ENCODE measurements at regions not wholly inside any gene's neighbourhood (a gene's known extent, or its start where the extent isn't known, plus 50 kb on each side); places are given as distances from the start of the nearest gene placed in this dataset.
"Not testable (repeated sequence)": the region's sequence is repeated elsewhere in the genome, so short reads cannot be mapped to it uniquely, and the experiment has no call there.

DNA sequence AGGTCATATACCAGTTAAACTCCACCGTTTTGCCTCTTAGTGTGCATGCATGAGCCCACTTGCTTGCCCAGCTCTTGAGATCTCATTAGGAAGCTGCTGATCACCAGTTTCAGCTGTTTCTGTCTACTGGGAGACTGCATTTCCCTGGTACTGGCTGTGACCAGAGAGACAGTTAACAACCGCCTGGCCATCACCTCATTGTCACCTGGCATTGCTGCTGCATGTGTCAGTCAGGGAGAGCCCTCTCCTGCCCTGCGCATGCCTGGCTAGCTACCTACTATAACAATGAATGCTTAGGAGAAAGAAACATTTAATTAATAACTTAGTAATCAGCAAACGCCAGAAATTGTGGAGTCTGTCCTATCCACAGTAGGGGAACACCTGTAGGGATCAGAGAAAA, 265.8 kb upstream of the CYRIA start:
- H3K36me3 Mint-ChIP-seq (ENCODE audit: low read depth) = no peaks in the 10 kb centered on the region
- H3K27ac Mint-ChIP-seq = no peak overlapping the region
- no peak for DNase-seq (ENCODE audit: low spot score)
- H3K9me3 Mint-ChIP-seq = no peaks in the 10 kb centered on the region
- no peak overlapping the region for H3K4me3 Mint-ChIP-seq
- H3K27me3 Mint-ChIP-seq (ENCODE audit: low read depth) = no peaks in the 10 kb centered on the region
- H3K4me1 Mint-ChIP-seq (ENCODE audit: low read depth) = no peaks in the 10 kb centered on the region

DNA sequence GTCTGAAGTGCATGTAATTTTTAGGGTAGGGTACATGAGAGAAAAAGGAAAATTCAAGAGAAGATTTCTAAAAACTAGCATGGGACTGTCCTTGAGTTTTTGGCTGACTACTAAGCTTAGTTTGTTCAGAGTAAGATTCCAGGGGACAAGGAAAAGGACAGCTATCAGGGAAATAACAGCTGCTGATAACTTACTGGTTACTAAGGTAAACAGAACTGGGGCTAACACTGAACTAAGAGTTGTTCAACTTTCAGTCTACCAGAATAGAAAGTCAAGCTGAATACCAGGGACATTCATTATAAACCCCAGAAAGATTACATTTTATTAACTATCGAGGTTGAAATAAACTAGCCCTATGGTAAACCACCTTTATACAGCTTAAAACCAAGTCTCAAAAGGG, 261.8 kb upstream of the CYRIA start:
- no peaks in the 10 kb centered on the region for H3K27me3 Mint-ChIP-seq (ENCODE audit: low read depth)
- H3K4me1 Mint-ChIP-seq (ENCODE audit: low read depth) = no peaks in the 10 kb centered on the region
- no peaks in the 10 kb centered on the region for H3K36me3 Mint-ChIP-seq (ENCODE audit: low read depth)
- no peaks in the 10 kb centered on the region for H3K9me3 Mint-ChIP-seq
- H3K4me3 Mint-ChIP-seq = no peak overlapping the region
- no peak overlapping the region for H3K27ac Mint-ChIP-seq
- DNase-seq (ENCODE audit: low spot score) = no peak

DNA sequence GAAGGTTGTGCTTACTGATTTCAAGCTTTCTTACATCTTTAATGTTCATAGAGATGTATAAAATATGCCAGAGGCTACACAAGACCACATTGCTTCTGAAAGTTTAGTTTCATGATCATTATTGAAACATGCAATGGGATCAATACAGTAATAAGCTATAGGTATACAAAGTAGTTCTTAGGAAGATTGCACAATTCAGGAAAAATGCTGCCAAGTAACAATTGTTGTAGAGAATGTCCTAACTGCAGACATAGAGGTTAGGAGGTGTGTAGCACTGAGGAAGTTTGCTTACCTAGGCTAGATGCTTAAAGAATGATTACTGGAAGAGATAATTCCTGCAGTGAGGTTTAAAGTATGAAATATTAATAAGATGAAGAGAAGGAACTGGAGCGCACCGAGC, 259.5 kb upstream of the CYRIA start:
- H3K4me1 Mint-ChIP-seq (ENCODE audit: low read depth) = no peaks in the 10 kb centered on the region
- H3K4me3 Mint-ChIP-seq = no peak overlapping the region
- no peaks in the 10 kb centered on the region for H3K36me3 Mint-ChIP-seq (ENCODE audit: low read depth)
- no peaks in the 10 kb centered on the region for H3K9me3 Mint-ChIP-seq
- no peaks in the 10 kb centered on the region for H3K27me3 Mint-ChIP-seq (ENCODE audit: low read depth)
- no peak overlapping the region for H3K27ac Mint-ChIP-seq
- no peak for DNase-seq (ENCODE audit: low spot score)

DNA sequence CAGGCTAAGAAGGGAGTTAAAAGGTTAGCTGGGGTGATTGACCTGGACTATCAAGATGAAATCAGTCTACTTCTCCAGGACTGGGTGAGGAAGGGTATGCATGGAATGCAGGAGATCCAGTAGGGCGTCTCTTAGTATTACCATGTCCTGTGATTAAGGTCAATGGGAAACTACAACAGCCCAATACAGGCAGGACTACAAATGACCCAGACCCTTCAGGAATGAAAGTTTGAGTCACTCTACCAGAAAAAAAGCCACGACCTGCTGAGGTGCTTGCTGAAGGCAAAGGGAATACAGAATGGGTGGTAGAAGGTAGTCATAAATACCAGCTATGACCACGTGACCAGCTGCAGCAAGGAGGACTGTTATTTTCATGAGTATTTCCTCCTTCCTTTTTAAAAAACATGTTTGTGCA, 249.7 kb upstream of the CYRIA start:
- H3K4me3 Mint-ChIP-seq = not testable (repeated sequence)

DNA sequence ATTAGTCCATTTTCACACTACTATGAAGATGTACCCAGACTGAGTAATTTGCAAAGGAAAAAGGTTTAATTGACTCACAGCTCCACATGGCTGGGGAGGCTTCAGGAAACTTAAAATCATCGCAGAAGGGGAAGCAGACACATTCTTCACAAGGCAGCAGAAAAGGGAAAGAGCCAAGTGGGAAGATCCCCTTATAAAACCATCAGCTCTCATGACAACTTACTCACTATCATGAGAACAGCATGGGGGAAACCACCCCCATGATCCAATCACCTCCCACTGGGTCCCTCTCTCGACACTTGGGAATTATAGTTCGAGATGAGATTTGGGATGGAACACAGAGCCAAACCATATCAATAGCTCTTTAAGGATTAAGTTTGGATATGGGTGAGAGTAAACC, 246.1 kb upstream of the CYRIA start:
- no peaks in the 10 kb centered on the region for H3K36me3 Mint-ChIP-seq (ENCODE audit: low read depth)
- no peaks in the 10 kb centered on the region for H3K9me3 Mint-ChIP-seq
- H3K4me3 Mint-ChIP-seq = no peak overlapping the region
- no peak overlapping the region for H3K27ac Mint-ChIP-seq
- H3K4me1 Mint-ChIP-seq (ENCODE audit: low read depth) = no peaks in the 10 kb centered on the region
- H3K27me3 Mint-ChIP-seq (ENCODE audit: low read depth) = no peaks in the 10 kb centered on the region
- no peak for DNase-seq (ENCODE audit: low spot score)

More for the DNA sequence above, 249.7 kb upstream of the CYRIA start:
- H3K27me3 Mint-ChIP-seq (ENCODE audit: low read depth); H3K4me1 Mint-ChIP-seq (ENCODE audit: low read depth); H3K27ac Mint-ChIP-seq; DNase-seq (ENCODE audit: low spot score); H3K9me3 Mint-ChIP-seq; H3K36me3 Mint-ChIP-seq (ENCODE audit: low read depth): not testable (repeated sequence)

DNA sequence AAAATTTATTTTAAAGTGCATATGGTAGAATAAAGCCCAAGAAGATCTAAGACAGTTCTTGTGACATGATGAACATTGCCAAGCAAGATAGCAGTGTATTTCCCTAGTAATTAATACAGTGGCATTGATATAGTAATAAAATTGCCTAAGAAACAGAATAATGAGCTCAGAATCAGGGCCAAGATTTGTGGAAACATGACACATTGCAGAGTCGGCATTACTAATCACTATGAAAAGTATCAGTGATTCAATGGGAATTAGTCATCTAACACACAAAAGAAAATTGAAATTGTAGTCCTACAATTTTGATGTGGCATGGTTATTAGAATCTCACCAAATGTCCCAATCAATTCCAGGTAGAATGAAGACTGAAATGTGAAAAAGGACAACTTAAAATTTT, 243.0 kb upstream of the CYRIA start:
- DNase-seq (ENCODE audit: low spot score) = no peak
- Mint-ChIP-seq H3K4me3 (no peak overlapping the region), H3K27ac (no peak overlapping the region), H3K4me1 (ENCODE audit: low read depth) (no peaks in the 10 kb centered on the region), H3K36me3 (ENCODE audit: low read depth) (no peaks in the 10 kb centered on the region), H3K9me3 (no peaks in the 10 kb centered on the region), H3K27me3 (ENCODE audit: low read depth) (no peaks in the 10 kb centered on the region)

DNA sequence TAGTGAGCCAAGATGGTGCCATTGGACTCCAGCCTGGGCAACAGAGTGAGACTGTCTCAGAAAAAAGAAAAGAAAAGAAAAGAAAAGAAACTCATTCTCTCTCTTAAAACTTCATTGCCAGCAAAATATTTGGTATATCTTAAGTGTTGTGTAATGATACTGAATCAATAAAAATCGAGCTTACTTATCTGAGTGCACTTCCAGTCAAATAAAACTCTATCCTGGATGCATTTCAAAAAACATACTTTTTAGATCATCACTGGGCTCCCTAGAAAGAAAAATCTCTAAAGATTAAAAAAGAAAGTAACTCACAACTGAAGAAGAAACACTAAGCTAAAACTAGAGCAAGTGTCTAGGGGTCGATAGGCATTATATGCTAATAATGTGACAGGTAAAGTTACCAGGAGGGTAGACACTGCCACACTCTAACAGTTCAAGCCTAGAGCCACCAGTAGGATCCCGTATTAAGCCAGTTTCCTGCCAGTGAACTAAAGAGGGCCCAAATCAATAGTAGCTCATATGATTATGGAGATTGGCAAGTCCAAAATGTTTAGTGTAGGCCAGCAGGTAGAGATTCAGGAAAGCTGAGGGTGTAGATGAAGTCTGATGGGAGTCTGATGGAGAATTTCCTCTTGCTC, 242.1 kb upstream of the CYRIA start:
- H3K4me3 Mint-ChIP-seq = no peak overlapping the region
- no peaks in the 10 kb centered on the region for H3K4me1 Mint-ChIP-seq (ENCODE audit: low read depth)
- no peak overlapping the region for H3K27ac Mint-ChIP-seq
- H3K27me3 Mint-ChIP-seq (ENCODE audit: low read depth) = no peaks in the 10 kb centered on the region
- H3K9me3 Mint-ChIP-seq = no peaks in the 10 kb centered on the region
- DNase-seq (ENCODE audit: low spot score) = no peak
- H3K36me3 Mint-ChIP-seq (ENCODE audit: low read depth) = no peaks in the 10 kb centered on the region

DNA sequence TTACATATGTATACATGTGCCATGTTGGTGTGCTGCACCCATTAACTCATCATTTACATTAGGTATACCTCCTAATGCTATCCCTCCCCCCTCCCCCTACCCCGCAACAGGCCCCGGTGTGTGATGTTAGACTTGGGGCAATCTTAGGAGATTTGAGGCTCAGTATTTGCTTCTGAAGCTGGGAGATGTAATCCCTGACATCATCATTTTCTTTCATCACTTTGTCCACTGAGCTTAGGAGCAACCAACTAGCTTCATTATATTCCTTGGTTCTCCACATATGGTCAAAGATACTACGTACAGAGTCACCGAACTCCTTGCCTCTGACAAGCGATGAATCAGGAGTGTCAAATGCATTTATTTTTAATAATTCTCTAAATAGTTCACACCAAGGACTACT, 239.7 kb upstream of the CYRIA start:
- DNase-seq (ENCODE audit: low spot score); H3K27me3 Mint-ChIP-seq (ENCODE audit: low read depth); H3K9me3 Mint-ChIP-seq; H3K4me1 Mint-ChIP-seq (ENCODE audit: low read depth); H3K27ac Mint-ChIP-seq; H3K4me3 Mint-ChIP-seq; H3K36me3 Mint-ChIP-seq (ENCODE audit: low read depth): not testable (repeated sequence)

DNA sequence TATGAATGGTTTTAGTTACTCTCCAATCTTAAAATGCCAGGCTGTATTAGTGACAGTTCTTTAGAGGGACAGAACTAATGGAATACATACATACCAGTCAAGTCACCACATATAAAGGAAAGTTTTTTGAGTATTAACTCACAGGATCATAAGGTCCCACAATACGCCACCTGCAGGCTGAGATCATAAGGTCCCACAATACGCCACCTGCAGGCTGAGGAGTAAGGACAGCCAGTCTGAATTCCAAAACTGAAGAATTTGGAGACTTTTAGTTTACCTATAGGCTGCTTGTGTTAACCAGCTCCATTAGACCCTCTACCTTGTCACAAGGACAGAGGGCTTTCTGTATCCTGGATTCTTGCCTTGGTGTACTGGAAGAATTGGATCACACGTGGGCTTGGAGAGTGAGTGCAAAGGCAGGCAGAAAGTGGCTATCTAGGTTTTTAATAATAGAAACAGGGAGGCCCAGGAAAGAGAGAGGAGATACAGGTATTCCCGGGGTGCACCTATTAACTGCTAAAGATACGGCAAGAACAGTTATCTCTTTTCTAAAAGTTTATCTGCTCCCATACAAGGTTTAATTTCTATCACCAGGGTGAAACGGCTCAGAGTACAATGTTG, 234.9 kb upstream of the CYRIA start:
- H3K27ac Mint-ChIP-seq = no peak overlapping the region
- H3K9me3 Mint-ChIP-seq = no peaks in the 10 kb centered on the region
- no peak for DNase-seq (ENCODE audit: low spot score)
- no peak overlapping the region for H3K4me3 Mint-ChIP-seq
- no peaks in the 10 kb centered on the region for H3K36me3 Mint-ChIP-seq (ENCODE audit: low read depth)
- H3K27me3 Mint-ChIP-seq (ENCODE audit: low read depth) = no peaks in the 10 kb centered on the region
- H3K4me1 Mint-ChIP-seq (ENCODE audit: low read depth) = no peaks in the 10 kb centered on the region

DNA sequence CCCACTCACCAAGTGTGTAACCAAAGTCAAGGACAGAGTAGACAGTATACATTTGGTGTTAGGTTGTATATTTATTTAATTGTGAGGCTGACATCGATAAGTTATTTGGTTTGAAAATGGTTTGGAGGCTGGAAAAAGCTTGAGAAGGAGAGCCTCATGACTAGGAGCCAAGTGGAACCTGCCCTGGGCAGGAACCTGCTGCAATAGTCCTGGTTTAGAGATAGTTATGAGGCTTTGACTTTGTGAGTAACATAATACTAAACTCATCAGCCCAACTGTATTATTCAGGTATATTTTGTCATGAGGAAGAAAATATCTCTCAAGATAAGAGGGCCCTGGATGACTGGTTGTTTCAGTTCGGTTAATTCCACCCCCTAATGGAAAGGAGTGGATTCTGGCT, 234.3 kb upstream of the CYRIA start:
- H3K36me3 Mint-ChIP-seq (ENCODE audit: low read depth) = no peaks in the 10 kb centered on the region
- H3K27ac Mint-ChIP-seq = no peak overlapping the region
- no peak overlapping the region for H3K4me3 Mint-ChIP-seq
- H3K27me3 Mint-ChIP-seq (ENCODE audit: low read depth) = no peaks in the 10 kb centered on the region
- no peak for DNase-seq (ENCODE audit: low spot score)
- no peaks in the 10 kb centered on the region for H3K9me3 Mint-ChIP-seq
- no peaks in the 10 kb centered on the region for H3K4me1 Mint-ChIP-seq (ENCODE audit: low read depth)

DNA sequence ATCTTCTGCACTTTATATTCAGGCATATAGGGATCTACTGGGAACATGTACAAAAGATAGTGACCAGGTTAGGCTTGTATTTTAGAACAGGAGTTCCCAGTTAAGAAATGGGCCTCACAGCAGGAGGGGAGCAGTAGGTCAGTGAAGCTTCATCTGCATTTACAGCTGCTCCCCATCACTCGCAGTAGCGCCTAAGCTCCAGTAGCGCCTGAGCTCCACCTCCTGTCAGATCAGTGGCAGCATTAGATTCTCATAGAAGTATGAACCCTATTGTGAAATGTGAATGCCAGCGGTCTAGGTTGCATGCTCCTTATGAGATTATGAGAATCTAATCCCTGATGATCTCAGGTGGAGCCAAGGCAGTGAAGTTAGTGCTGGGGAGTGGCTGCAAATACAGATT, 224.4 kb upstream of the CYRIA start:
- no peak for DNase-seq (ENCODE audit: low spot score)
- H3K4me3 Mint-ChIP-seq = no peak overlapping the region
- H3K36me3 Mint-ChIP-seq (ENCODE audit: low read depth) = no peaks in the 10 kb centered on the region
- H3K27ac Mint-ChIP-seq = no peak overlapping the region
- no peaks in the 10 kb centered on the region for H3K27me3 Mint-ChIP-seq (ENCODE audit: low read depth)
- no peaks in the 10 kb centered on the region for H3K4me1 Mint-ChIP-seq (ENCODE audit: low read depth)
- no peaks in the 10 kb centered on the region for H3K9me3 Mint-ChIP-seq

DNA sequence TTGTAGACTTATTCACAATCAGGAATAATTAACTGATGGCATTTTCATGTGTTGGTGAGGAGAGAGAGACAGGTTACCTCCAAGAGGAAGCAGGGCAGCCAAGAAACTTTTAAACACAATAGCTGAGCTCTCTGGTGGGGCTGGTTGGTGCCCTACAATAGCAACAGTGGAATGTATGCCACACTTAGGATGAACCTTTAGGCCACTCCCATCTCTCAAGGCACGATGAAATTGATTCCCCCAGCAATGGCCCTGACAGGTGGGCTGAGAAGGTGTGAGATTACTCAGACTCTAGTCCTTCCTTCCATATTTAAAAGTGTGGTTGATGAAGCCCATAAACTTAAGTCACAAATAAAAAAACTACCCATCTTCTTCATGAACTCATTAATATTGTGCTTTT, 219.4 kb upstream of the CYRIA start:
- Mint-ChIP-seq H3K36me3 (ENCODE audit: low read depth) (no peaks in the 10 kb centered on the region), H3K4me3 (no peak overlapping the region), H3K27me3 (ENCODE audit: low read depth) (no peaks in the 10 kb centered on the region), H3K27ac (no peak overlapping the region), H3K9me3 (no peaks in the 10 kb centered on the region), H3K4me1 (ENCODE audit: low read depth) (no peaks in the 10 kb centered on the region)
- no peak for DNase-seq (ENCODE audit: low spot score)

DNA sequence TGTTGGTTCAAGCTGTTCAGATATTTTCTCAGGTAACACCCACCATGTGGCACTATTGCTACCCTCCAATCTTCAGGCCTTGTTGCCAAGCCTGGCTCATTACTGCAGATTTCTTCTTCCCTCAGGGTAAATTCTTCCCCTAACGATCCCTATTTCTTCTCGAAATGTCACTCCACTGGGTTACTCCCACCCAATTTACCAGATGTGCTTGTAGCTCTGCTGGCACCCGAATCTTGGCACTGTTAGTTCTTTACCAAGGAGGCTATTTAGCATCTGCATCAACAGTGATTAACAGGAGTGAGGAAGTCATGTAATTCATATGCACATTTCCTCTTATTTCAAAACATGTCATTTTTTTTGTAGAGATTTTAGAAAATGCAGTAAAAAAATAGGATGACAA, 217.1 kb upstream of the CYRIA start:
- H3K4me3 Mint-ChIP-seq = no peak overlapping the region
- no peaks in the 10 kb centered on the region for H3K9me3 Mint-ChIP-seq
- no peaks in the 10 kb centered on the region for H3K4me1 Mint-ChIP-seq (ENCODE audit: low read depth)
- H3K36me3 Mint-ChIP-seq (ENCODE audit: low read depth) = no peaks in the 10 kb centered on the region
- no peak for DNase-seq (ENCODE audit: low spot score)
- H3K27me3 Mint-ChIP-seq (ENCODE audit: low read depth) = no peaks in the 10 kb centered on the region
- H3K27ac Mint-ChIP-seq = no peak overlapping the region

DNA sequence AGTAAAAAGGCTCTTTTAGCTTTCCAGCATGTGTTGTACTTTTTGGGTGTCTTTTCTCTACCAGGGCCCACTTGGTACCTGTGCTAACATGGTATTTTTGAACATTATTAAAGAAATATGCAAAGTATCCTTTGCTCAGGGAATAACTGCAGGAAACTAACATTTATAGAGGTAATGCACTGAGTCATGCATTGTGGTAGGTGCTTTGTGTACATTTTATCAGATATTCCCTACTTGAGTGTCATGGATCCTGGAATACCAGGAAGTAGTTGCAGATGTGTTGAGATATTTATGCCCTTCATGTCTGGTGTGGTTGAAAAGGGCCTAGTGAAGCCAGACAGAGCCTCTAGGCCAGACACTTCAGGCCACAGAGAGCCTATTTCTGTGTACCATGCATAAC, 215.5 kb upstream of the CYRIA start:
- Mint-ChIP-seq H3K36me3 (ENCODE audit: low read depth) (no peaks in the 10 kb centered on the region), H3K9me3 (no peaks in the 10 kb centered on the region), H3K4me3 (no peak overlapping the region), H3K27me3 (ENCODE audit: low read depth) (no peaks in the 10 kb centered on the region), H3K4me1 (ENCODE audit: low read depth) (no peaks in the 10 kb centered on the region), H3K27ac (no peak overlapping the region)
- no peak for DNase-seq (ENCODE audit: low spot score)

DNA sequence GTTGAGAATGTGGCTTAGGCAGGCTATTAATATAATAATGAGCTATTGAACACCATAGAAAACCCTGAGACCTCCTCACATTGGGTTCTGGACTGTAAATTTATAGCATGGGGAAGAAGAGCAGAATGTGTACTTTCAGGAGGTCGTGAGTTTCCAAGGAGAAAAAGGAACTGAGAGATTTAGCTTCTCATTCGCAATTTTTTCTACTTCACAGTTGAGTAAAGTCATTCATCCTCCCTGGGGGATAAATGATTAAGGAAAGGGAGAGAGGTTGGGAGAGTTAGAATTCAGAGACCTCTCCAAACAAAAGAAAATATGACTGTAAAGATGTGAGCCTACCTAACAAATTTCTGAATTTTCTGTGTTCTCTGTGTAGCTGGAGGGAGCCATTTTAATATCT, 205.8 kb upstream of the CYRIA start:
- H3K4me1 Mint-ChIP-seq (ENCODE audit: low read depth) = no peaks in the 10 kb centered on the region
- H3K36me3 Mint-ChIP-seq (ENCODE audit: low read depth) = no peaks in the 10 kb centered on the region
- no peak overlapping the region for H3K27ac Mint-ChIP-seq
- H3K9me3 Mint-ChIP-seq = no peaks in the 10 kb centered on the region
- DNase-seq (ENCODE audit: low spot score) = no peak
- no peak overlapping the region for H3K4me3 Mint-ChIP-seq
- H3K27me3 Mint-ChIP-seq (ENCODE audit: low read depth) = no peaks in the 10 kb centered on the region
